NCI-H1105 (cell line): ENCODE measurements at regions not wholly inside any gene's neighbourhood (a gene's known extent, or its start where the extent isn't known, plus 50 kb on each side); places are given as distances from the start of the nearest gene placed in this dataset.

Source experiments
- DNase-seq: peaks from one replicate; lab custom pipeline; 2025; lab: John Stamatoyannopoulos, UW

GRCh38 chrX:131778269-131779218, 234.7 kb downstream of the OR13H1 start:
- DNase-seq: no peak

GRCh38 chrX:131779306-131779705, 235.4 kb downstream of the OR13H1 start:
- DNase-seq: no peak

- no peak for DNase-seq
These were observed 235.9 kb downstream of the OR13H1 start for GRCh38 chrX:131779741-131780140.

GRCh38 chrX:131782646-131783045, 238.8 kb downstream of the OR13H1 start:
- no peak for DNase-seq

GRCh38 chrX:131783555-131784308, 239.4 kb upstream of the STK26 start:
- no peak for DNase-seq

GRCh38 chrX:131789664-131790063, 233.4 kb upstream of the STK26 start:
- no peak for DNase-seq

- DNase-seq: peak; percentile 61
These were observed 231.3 kb upstream of the STK26 start for GRCh38 chrX:131791608-131792355.

- peak; percentile 87 for DNase-seq
These were observed 230.7 kb upstream of the STK26 start for GRCh38 chrX:131792356-131792749.

GRCh38 chrX:131792789-131793462, 230.2 kb upstream of the STK26 start:
- peak; percentile 83 for DNase-seq

- no peak for DNase-seq
These were observed 227.5 kb upstream of the STK26 start for GRCh38 chrX:131795442-131796229.

GRCh38 chrX:131801066-131801465, 222.0 kb upstream of the STK26 start:
- no peak for DNase-seq

- no peak for DNase-seq
These were observed 221.2 kb upstream of the STK26 start for GRCh38 chrX:131801911-131802310.

- DNase-seq: peak; percentile 4
These were observed 220.1 kb upstream of the STK26 start for GRCh38 chrX:131802836-131803626.

- DNase-seq: no peak
These were observed 210.0 kb upstream of the STK26 start for GRCh38 chrX:131812847-131813825.

GRCh38 chrX:131816551-131817136, 206.5 kb upstream of the STK26 start:
- no peak for DNase-seq

GRCh38 chrX:131818297-131818936, 204.7 kb upstream of the STK26 start:
- no peak for DNase-seq

GRCh38 chrX:131821945-131822622, 201.0 kb upstream of the STK26 start:
- no peak for DNase-seq
